HG03025 (cell line): ENCODE measurements at regions not wholly inside any gene's neighbourhood (a gene's known extent, or its start where the extent isn't known, plus 50 kb on each side); places are given as distances from the start of the nearest gene placed in this dataset.
"Not testable (repeated sequence)": the region's sequence is repeated elsewhere in the genome, so short reads cannot be mapped to it uniquely, and the experiment has no call there.

Source experiments
- ATAC-seq: cut with Tn5 transposase; IDR thresholded peaks from one replicate; pipeline ENCODE4 v1.9.1; 2021; ENCODE audit warnings: mild to moderate bottlenecking, moderate library complexity; ENCODE audit not compliant: unreplicated experiment, low FRiP score

- ATAC-seq: no peak
Observed at GRCh38 chr2:51807229-51807628, 775.3 kb upstream of the NRXN1 start.

- no peak for ATAC-seq
Observed at GRCh38 chr2:51795248-51795888, 763.4 kb upstream of the NRXN1 start.

GRCh38 chr2:51791496-51791895 is 759.6 kb upstream of the NRXN1 start:
- ATAC-seq: no peak

- no peak for ATAC-seq
Observed at GRCh38 chr2:51790854-51791253, 758.9 kb upstream of the NRXN1 start.

- no peak for ATAC-seq
Observed at GRCh38 chr2:51789918-51790317, 758.0 kb upstream of the NRXN1 start.

GRCh38 chr2:51782921-51783765 is 751.2 kb upstream of the NRXN1 start:
- no peak for ATAC-seq

- ATAC-seq: no peak
Observed at GRCh38 chr2:51781691-51782090, 749.8 kb upstream of the NRXN1 start.

- ATAC-seq: no peak
Observed at GRCh38 chr2:51780353-51780752, 748.4 kb upstream of the NRXN1 start.

GRCh38 chr2:51779723-51780122 is 747.8 kb upstream of the NRXN1 start:
- not testable (repeated sequence) for ATAC-seq

GRCh38 chr2:51778806-51779205 is 746.9 kb upstream of the NRXN1 start:
- ATAC-seq: no peak

GRCh38 chr2:51774606-51775005 is 742.7 kb upstream of the NRXN1 start:
- not testable (repeated sequence) for ATAC-seq

- no peak for ATAC-seq
Observed at GRCh38 chr2:51760441-51760840, 728.5 kb upstream of the NRXN1 start.

GRCh38 chr2:51758081-51758480 is 726.1 kb upstream of the NRXN1 start:
- no peak for ATAC-seq

- no peak for ATAC-seq
Observed at GRCh38 chr2:51734115-51734514, 702.2 kb upstream of the NRXN1 start.

GRCh38 chr2:51723691-51724090 is 691.8 kb upstream of the NRXN1 start:
- ATAC-seq: no peak

GRCh38 chr2:51722311-51722710 is 690.4 kb upstream of the NRXN1 start:
- no peak for ATAC-seq

- ATAC-seq: no peak
Observed at GRCh38 chr2:51720826-51721225, 688.9 kb upstream of the NRXN1 start.

- ATAC-seq: no peak
Observed at GRCh38 chr2:51718881-51719280, 686.9 kb upstream of the NRXN1 start.

GRCh38 chr2:51717312-51717711 is 685.4 kb upstream of the NRXN1 start:
- no peak for ATAC-seq

- ATAC-seq: no peak
Observed at GRCh38 chr2:51711766-51712165, 679.8 kb upstream of the NRXN1 start.

- ATAC-seq: no peak
Observed at GRCh38 chr2:51710222-51710621, 678.3 kb upstream of the NRXN1 start.

GRCh38 chr2:51707625-51708024 is 675.7 kb upstream of the NRXN1 start:
- no peak for ATAC-seq
